Gastroesophageal sphincter (tissue), 3 donors: ENCODE measurements at regions not wholly inside any gene's neighbourhood (a gene's known extent, or its start where the extent isn't known, plus 50 kb on each side); places are given as distances from the start of the nearest gene placed in this dataset.

Experiments
- CTCF ChIP-seq, 4 experiments: fragments of 200-600 bp in 2 of 4; fragments of 450-650 bp in 2 of 4; sonication (generic) in 1 of 4; IDR thresholded peaks; one replicate each; pipeline ENCODE4 v1.5.1; 2017 to 2019; ENCODE audit warnings: antibody characterized with exemption in 4 of 4, mild to moderate bottlenecking in 2 of 4, moderate library complexity in 2 of 4
- EP300 ChIP-seq: sonication (generic); formaldehyde crosslinking; IDR thresholded peaks from one replicate; pipeline ENCODE4 v1.6.1; 2017; ENCODE audit warnings: antibody characterized with exemption, mild to moderate bottlenecking

- TF ChIP-seq EP300 (no peak), CTCF (IDR thresholded peaks at IDR 0.05) (no peak)
Measured at GRCh38 chr12:95390932-95391331, 83.0 kb upstream of the METAP2 start.
